22Rv1 (cell line): ENCODE measurements at regions not wholly inside any gene's neighbourhood (a gene's known extent, or its start where the extent isn't known, plus 50 kb on each side); places are given as distances from the start of the nearest gene placed in this dataset.

ENCODE experiments used
- H3K27ac ChIP-seq: fragments of 450-650 bp; 2 replicates; pipeline ENCODE4 v1.5.1; 2017
- CTCF ChIP-seq: fragments of 450-650 bp; IDR thresholded peaks from 2 replicates; pipeline ENCODE4 v1.5.1; 2017; ENCODE audit warnings: mild to moderate bottlenecking
- ZFX ChIP-seq: fragments of 450-650 bp; IDR thresholded peaks from 2 replicates; pipeline ENCODE4 v1.6.1; 2017; ENCODE audit warnings: antibody characterized with exemption, borderline replicate concordance

- H3K27ac ChIP-seq = no peak overlapping the region
- TF ChIP-seq ZFX (no peak), CTCF (no peak)
Measured at GRCh38 chr2:190829642-190830041, 51.0 kb upstream of the GLS start.
